ENCODE measurements at regions not wholly inside any gene's neighbourhood (a gene's known extent, or its start where the extent isn't known, plus 50 kb on each side); places are given as distances from the start of the nearest gene placed in this dataset.
"Not testable (repeated sequence)": the region's sequence is repeated elsewhere in the genome, so short reads cannot be mapped to it uniquely, and the experiment has no call there.

DNA sequence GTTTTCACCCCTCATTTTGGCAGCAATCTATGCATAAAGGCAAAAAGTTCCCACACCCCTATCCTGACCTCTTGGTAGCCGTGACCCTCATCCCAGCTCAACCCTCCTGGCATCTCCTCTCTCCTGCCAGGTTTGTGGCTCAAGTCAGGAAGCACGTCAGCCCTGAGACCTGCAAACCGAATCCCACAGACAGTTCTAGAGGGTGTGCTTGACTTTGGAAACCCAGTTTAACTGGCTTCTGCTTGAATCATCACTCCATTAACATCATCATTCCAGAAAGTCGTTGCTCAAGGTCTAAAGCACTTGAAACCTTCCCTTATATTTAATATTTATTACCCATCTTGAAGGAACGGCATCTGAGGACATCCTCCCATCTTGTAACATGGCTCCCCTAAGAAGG, 133.4 kb upstream of the ERG start:
- Mint-ChIP-seq H3K36me3 (no peaks in the 10 kb centered on the region), H3K4me1 (ENCODE audit: unreplicated experiment) (no peaks in the 10 kb centered on the region), H3K27me3 (peaks cover 3% of the 10 kb centered on the region), H3K27ac (no peak overlapping the region), H3K9me3 (no peaks in the 10 kb centered on the region), H3K4me3 (no peak overlapping the region)
- TF ChIP-seq CTCF (conservative IDR thresholded peaks at IDR 0.05) = no peak
- DNase-seq (ENCODE audit: extremely low spot score, unreplicated experiment) = no peak

DNA sequence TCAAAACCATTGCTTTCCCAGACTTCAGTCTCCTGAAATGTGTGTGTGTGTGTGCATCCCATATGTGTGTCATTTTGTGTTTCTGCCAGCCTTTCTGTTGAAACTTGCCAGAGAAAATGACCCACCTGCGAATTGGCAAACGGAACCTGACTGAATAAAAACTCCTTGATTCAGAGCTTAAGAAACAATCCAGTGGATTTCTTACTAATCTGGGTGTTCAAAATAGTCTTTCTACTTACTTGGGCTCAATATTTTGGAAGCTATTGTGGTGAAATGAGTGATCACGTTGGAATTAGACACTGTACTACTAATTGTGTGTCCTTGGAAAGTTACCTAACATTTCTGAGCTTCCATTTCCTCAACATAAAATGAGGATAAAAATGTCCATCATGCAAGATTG, 138.9 kb upstream of the ERG start:
- no peak for TF ChIP-seq CTCF (conservative IDR thresholded peaks at IDR 0.05)
- no peak overlapping the region for H3K4me3 Mint-ChIP-seq
- no peaks in the 10 kb centered on the region for H3K4me1 Mint-ChIP-seq (ENCODE audit: unreplicated experiment)
- no peak for DNase-seq (ENCODE audit: extremely low spot score, unreplicated experiment)
- H3K27me3 Mint-ChIP-seq = peaks cover 3% of the 10 kb centered on the region
- no peaks in the 10 kb centered on the region for H3K9me3 Mint-ChIP-seq
- H3K36me3 Mint-ChIP-seq = no peaks in the 10 kb centered on the region
- H3K27ac Mint-ChIP-seq = no peak overlapping the region

- Mint-ChIP-seq H3K4me1 (ENCODE audit: unreplicated experiment) (no peaks in the 10 kb centered on the region), H3K36me3 (no peaks in the 10 kb centered on the region), H3K9me3 (no peaks in the 10 kb centered on the region), H3K4me3 (no peak overlapping the region), H3K27me3 (peaks cover 3% of the 10 kb centered on the region), H3K27ac (no peak overlapping the region)
- no peak for TF ChIP-seq CTCF (conservative IDR thresholded peaks at IDR 0.05)
- no peak for DNase-seq (ENCODE audit: extremely low spot score, unreplicated experiment)
Measured at GRCh38 chr21:38639571-38640354, 141.5 kb upstream of the ERG start.

GRCh38 chr21:38640355-38640742, 142.1 kb upstream of the ERG start:
- H3K9me3 Mint-ChIP-seq; H3K4me3 Mint-ChIP-seq; H3K27me3 Mint-ChIP-seq; DNase-seq (ENCODE audit: extremely low spot score, unreplicated experiment); H3K36me3 Mint-ChIP-seq; H3K27ac Mint-ChIP-seq; H3K4me1 Mint-ChIP-seq (ENCODE audit: unreplicated experiment): not testable (repeated sequence)

DNA sequence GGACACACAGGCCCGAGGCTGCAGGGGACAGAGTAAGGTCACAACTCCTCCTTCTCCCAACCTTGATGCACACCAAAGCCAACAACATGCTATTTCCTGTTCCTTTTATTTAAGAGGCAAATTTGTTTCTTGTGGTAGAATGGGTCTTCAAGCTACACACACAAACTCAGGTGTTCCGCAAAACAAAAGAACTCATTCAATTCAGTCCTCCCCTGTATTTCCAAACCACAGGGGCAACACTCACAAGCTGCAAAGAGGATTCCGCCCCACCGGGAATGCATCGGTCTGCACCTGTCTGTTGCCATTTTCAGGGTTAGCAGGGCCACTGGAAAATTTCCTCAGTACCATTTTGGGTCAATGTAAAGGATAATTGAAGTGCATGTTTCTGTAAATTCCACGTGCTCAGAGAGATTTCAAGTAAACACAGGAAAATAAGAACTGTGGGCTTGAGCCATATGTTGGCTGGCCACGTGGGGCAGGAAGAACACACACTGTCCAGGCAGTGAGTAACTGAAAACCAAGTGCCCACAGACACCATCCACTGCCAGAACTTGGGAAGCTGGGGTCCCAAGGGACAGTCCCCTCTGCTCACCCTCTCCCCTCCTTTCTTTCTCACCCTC, 145.2 kb upstream of the ERG start:
- TF ChIP-seq CTCF (conservative IDR thresholded peaks at IDR 0.05) = no peak
- Mint-ChIP-seq H3K27ac (no peak overlapping the region), H3K27me3 (peaks cover 15% of the 10 kb centered on the region), H3K36me3 (no peaks in the 10 kb centered on the region), H3K9me3 (no peaks in the 10 kb centered on the region), H3K4me3 (no peak overlapping the region), H3K4me1 (ENCODE audit: unreplicated experiment) (no peaks in the 10 kb centered on the region)
- DNase-seq (ENCODE audit: extremely low spot score, unreplicated experiment) = no peak

GRCh38 chr21:38645282-38645681, 147.0 kb upstream of the ERG start:
- no peak for DNase-seq (ENCODE audit: extremely low spot score, unreplicated experiment)
- Mint-ChIP-seq H3K27me3 (peaks cover 19% of the 10 kb centered on the region), H3K9me3 (no peaks in the 10 kb centered on the region), H3K4me3 (no peak overlapping the region), H3K4me1 (ENCODE audit: unreplicated experiment) (no peaks in the 10 kb centered on the region), H3K36me3 (no peaks in the 10 kb centered on the region), H3K27ac (no peak overlapping the region)
- TF ChIP-seq CTCF (conservative IDR thresholded peaks at IDR 0.05) = no peak

Measured in type B pancreatic cell (in vitro differentiated cells).